CD4-positive, alpha-beta T cell (primary cell): ENCODE measurements at regions not wholly inside any gene's neighbourhood (a gene's known extent, or its start where the extent isn't known, plus 50 kb on each side); places are given as distances from the start of the nearest gene placed in this dataset.

Experiments used
- ATAC-seq: fragments of 200-7000 bp; cut with Tn5 transposase; one replicate; pipeline ENCODE4 v1.10.0; 2022; ENCODE audit warnings: mild to moderate bottlenecking; ENCODE audit not compliant: poor library complexity
- CTCF ChIA-PET: fragments of 350-600 bp; sonication (Branson Sonifier 250); formaldehyde crosslinking; loops from one replicate; lab custom pipeline; 2021; ENCODE audit warnings: antibody characterized with exemption, inconsistent platforms; lab: Charles Lee
- POLR2A ChIA-PET: fragments of 350-600 bp; sonication (Branson Sonifier 250); formaldehyde crosslinking; loops from one replicate; lab custom pipeline; 2021; ENCODE audit warnings: antibody characterized with exemption, inconsistent platforms; lab: Charles Lee
- DNase-seq, 14 experiments: peaks; one replicate each; pipeline ENCODE4 v3.0.0-alpha.2; 2013 to 2020; ENCODE audit warnings: mixed read lengths in 2 of 14
- H3K27ac ChIP-seq, 2 donors: one replicate each; pipeline versions ENCODE4 v1.5.1 to v1.7.0; 2013; ENCODE audit warnings: low read length in 2 of 2, low read depth in 1 of 2, mild to moderate bottlenecking in 1 of 2
- H3K27me3 ChIP-seq, 2 experiments: 1 replicate in 1 of 2; 2 replicates in 1 of 2; pipeline versions ENCODE4 v1.6.1 to v1.7.0; 2013; ENCODE audit warnings: low read length in 2 of 2, control low read depth in 1 of 2, mild to moderate bottlenecking in 1 of 2, moderate library complexity in 1 of 2; ENCODE audit not compliant: insufficient read depth in 2 of 2, control insufficient read depth in 1 of 2
- H3K36me3 ChIP-seq: one replicate; pipeline ENCODE4 v1.6.1; 2013; ENCODE audit warnings: low read length, control low read depth; ENCODE audit not compliant: insufficient read depth
- H3K4me1 ChIP-seq: one replicate; pipeline ENCODE4 v1.6.1; 2013; ENCODE audit warnings: low read length, control low read depth; ENCODE audit not compliant: insufficient read depth
- H3K4me3 ChIP-seq: one replicate; pipeline ENCODE4 v1.5.1; 2013; ENCODE audit warnings: mild to moderate bottlenecking, low read length, moderate library complexity
- H3K9me3 ChIP-seq, 2 experiments: 1 replicate in 1 of 2; 2 replicates in 1 of 2; pipeline versions ENCODE4 v1.6.1 to v1.7.0; 2013; ENCODE audit warnings: low read length in 2 of 2, mild to moderate bottlenecking in 2 of 2, control low read depth in 1 of 2, moderate library complexity in 1 of 2; ENCODE audit not compliant: control insufficient read depth in 1 of 2, insufficient read depth in 1 of 2
- H3K27ac Mint-ChIP-seq: one replicate; pipeline ENCODE4 v1.8.0; 2020; ENCODE audit warnings: mixed read lengths
- H3K27me3 Mint-ChIP-seq: one replicate; pipeline ENCODE4 v1.8.0; 2021; ENCODE audit warnings: mixed read lengths
- H3K36me3 Mint-ChIP-seq: one replicate; pipeline ENCODE4 v1.8.0; 2021; ENCODE audit warnings: low read depth, mixed read lengths
- H3K4me1 Mint-ChIP-seq: one replicate; pipeline ENCODE4 v1.8.0; 2021; ENCODE audit warnings: low read depth, mixed read lengths
- H3K4me3 Mint-ChIP-seq: one replicate; pipeline ENCODE4 v1.8.0; 2020; ENCODE audit warnings: mild to moderate bottlenecking, mixed read lengths
- H3K9me3 Mint-ChIP-seq: one replicate; pipeline ENCODE4 v1.8.0; 2020; ENCODE audit warnings: mixed read lengths
- CTCF ChIP-seq: fragments of 200-600 bp; IDR thresholded peaks from one replicate; pipeline ENCODE4 v1.8.0; 2022; ENCODE audit warnings: antibody characterized with exemption, mild to moderate bottlenecking
- intact Hi-C, 2 experiments: fragments of 100-400 bp; cut with DNase I in 1 of 2; cut with micrococcal nuclease in 1 of 2; formaldehyde crosslinking; loops; one replicate each; pipeline versions ENCODE4 v1.15.1 to v1.9.0; 2023 to 2025; cut with DNase I, micrococcal nuclease

GRCh38 chr2:56613254-56613653, 429.5 kb downstream of the CCDC85A start:
- POLR2A ChIA-PET: no interaction called here
- intact Hi-C loops: no loop called here

GRCh38 chr2:56613920-56614319, 430.1 kb downstream of the CCDC85A start:
- peaks cover 6% of the 10 kb centered on the region for H3K9me3 Mint-ChIP-seq
- Histone ChIP-seq H3K9me3 (peaks cover 3 to 5% of the 10 kb centered on the region in 2 experiments), H3K4me3 (no peak overlapping the region), H3K4me1 (no peaks in the 10 kb centered on the region), H3K36me3 (no peaks in the 10 kb centered on the region), H3K27me3 (no peaks in the 10 kb centered on the region), H3K27ac (no peak overlapping the region)
- no peaks in the 10 kb centered on the region for H3K27me3 Mint-ChIP-seq
- POLR2A ChIA-PET: no interaction called here
- no peak overlapping the region for H3K27ac Mint-ChIP-seq
- CTCF ChIA-PET: no interaction called here
- H3K4me3 Mint-ChIP-seq: no peak overlapping the region
- no peak for TF ChIP-seq CTCF
- intact Hi-C loops: no loop called here
- H3K36me3 Mint-ChIP-seq: no peaks in the 10 kb centered on the region
- H3K4me1 Mint-ChIP-seq: no peaks in the 10 kb centered on the region
- DNase-seq (no peak), ATAC-seq (no peak)

More at GRCh38 chr2:56613254-56613653, 429.5 kb downstream of the CCDC85A start:
- TF ChIP-seq CTCF: no peak
- Mint-ChIP-seq H3K27ac (no peak overlapping the region), H3K27me3 (no peaks in the 10 kb centered on the region), H3K4me3 (no peak overlapping the region), H3K9me3 (peaks cover 6% of the 10 kb centered on the region), H3K4me1 (no peaks in the 10 kb centered on the region), H3K36me3 (no peaks in the 10 kb centered on the region)
- ATAC-seq: no peak
- CTCF ChIA-PET: no interaction called here
- DNase-seq: no peak
- H3K36me3 ChIP-seq: no peaks in the 10 kb centered on the region
- H3K27me3 ChIP-seq: no peaks in the 10 kb centered on the region
- no peak overlapping the region for H3K4me3 ChIP-seq
- H3K9me3 ChIP-seq: peaks cover 3 to 5% of the 10 kb centered on the region in 2 experiments
- H3K27ac ChIP-seq: no peak overlapping the region
- no peaks in the 10 kb centered on the region for H3K4me1 ChIP-seq

GRCh38 chr2:56615760-56616159, 432.0 kb downstream of the CCDC85A start:
- Mint-ChIP-seq H3K4me3 (no peak overlapping the region), H3K4me1 (no peaks in the 10 kb centered on the region), H3K27ac (no peak overlapping the region), H3K27me3 (no peaks in the 10 kb centered on the region), H3K36me3 (no peaks in the 10 kb centered on the region), H3K9me3 (peaks cover 6% of the 10 kb centered on the region)
- no peak overlapping the region for H3K27ac ChIP-seq
- ChIA-PET POLR2A (no interaction called here), CTCF (no interaction called here)
- TF ChIP-seq CTCF: no peak
- no peak for ATAC-seq
- intact Hi-C loops: no loop called here
- peaks cover under 1 to 3% of the 10 kb centered on the region in 2 experiments for H3K9me3 ChIP-seq
- H3K4me1 ChIP-seq: no peaks in the 10 kb centered on the region
- H3K36me3 ChIP-seq: no peaks in the 10 kb centered on the region
- no peak for DNase-seq
- H3K4me3 ChIP-seq: no peak overlapping the region
- no peaks in the 10 kb centered on the region for H3K27me3 ChIP-seq
